ENCODE measurements at regions not wholly inside any gene's neighbourhood (a gene's known extent, or its start where the extent isn't known, plus 50 kb on each side); places are given as distances from the start of the nearest gene placed in this dataset.

DNA sequence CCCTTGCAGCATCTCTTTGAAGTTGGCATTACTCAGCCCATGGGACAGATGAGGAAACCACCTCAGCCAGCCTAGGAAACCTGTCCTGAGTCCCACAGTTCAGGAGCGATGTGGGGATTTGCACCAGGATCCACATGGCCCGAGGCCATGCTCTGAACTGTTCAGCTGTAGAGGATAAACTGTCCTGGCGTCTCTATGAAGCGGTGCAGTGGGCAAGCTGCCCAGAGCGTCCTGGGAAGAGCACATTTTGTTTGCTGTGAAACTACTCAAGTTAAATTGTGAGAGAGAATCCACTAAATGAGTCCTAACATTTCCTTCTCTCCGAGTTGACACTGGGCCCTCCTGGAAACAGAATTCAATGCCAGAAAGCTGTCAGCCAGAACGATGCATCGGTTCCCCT, 276.6 kb upstream of the TNRC6C start:
- TF ChIP-seq EZH2 (conservative IDR thresholded peaks at IDR 0.05; ENCODE audit: low read depth, low read length) (no peak), RNF2 (conservative IDR thresholded peaks at IDR 0.05; ENCODE audit: low read depth) (no peak), MAZ (IDR thresholded peaks at IDR 0.05; ENCODE audit: borderline replicate concordance, low read depth, low read length) (no peak), MAZ (CRISPR knock-in tag; IDR thresholded peaks at IDR 0.05; ENCODE audit: low read depth) (no peak), AGO1 (IDR thresholded peaks at IDR 0.05; ENCODE audit: low read depth, low read length, poor library complexity, severe bottlenecking) (no peak), ZNF567 (CRISPR knock-in tag; IDR thresholded peaks at IDR 0.05; ENCODE audit: borderline replicate concordance) (no peak), BCL3 (CRISPR knock-in tag; IDR thresholded peaks at IDR 0.05) (no peak), ZNF282 (IDR thresholded peaks at IDR 0.05; ENCODE audit: partially characterized antibody) (no peak)
- TF ChIP-seq, protein P1, sequence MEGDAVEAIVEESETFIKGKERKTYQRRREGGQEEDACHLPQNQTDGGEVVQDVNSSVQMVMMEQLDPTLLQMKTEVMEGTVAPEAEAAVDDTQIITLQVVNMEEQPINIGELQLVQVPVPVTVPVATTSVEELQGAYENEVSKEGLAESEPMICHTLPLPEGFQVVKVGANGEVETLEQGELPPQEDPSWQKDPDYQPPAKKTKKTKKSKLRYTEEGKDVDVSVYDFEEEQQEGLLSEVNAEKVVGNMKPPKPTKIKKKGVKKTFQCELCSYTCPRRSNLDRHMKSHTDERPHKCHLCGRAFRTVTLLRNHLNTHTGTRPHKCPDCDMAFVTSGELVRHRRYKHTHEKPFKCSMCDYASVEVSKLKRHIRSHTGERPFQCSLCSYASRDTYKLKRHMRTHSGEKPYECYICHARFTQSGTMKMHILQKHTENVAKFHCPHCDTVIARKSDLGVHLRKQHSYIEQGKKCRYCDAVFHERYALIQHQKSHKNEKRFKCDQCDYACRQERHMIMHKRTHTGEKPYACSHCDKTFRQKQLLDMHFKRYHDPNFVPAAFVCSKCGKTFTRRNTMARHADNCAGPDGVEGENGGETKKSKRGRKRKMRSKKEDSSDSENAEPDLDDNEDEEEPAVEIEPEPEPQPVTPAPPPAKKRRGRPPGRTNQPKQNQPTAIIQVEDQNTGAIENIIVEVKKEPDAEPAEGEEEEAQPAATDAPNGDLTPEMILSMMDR (CRISPR knock-in tag; IDR thresholded peaks at IDR 0.05): no peak
- TF ChIP-seq, protein P2, sequence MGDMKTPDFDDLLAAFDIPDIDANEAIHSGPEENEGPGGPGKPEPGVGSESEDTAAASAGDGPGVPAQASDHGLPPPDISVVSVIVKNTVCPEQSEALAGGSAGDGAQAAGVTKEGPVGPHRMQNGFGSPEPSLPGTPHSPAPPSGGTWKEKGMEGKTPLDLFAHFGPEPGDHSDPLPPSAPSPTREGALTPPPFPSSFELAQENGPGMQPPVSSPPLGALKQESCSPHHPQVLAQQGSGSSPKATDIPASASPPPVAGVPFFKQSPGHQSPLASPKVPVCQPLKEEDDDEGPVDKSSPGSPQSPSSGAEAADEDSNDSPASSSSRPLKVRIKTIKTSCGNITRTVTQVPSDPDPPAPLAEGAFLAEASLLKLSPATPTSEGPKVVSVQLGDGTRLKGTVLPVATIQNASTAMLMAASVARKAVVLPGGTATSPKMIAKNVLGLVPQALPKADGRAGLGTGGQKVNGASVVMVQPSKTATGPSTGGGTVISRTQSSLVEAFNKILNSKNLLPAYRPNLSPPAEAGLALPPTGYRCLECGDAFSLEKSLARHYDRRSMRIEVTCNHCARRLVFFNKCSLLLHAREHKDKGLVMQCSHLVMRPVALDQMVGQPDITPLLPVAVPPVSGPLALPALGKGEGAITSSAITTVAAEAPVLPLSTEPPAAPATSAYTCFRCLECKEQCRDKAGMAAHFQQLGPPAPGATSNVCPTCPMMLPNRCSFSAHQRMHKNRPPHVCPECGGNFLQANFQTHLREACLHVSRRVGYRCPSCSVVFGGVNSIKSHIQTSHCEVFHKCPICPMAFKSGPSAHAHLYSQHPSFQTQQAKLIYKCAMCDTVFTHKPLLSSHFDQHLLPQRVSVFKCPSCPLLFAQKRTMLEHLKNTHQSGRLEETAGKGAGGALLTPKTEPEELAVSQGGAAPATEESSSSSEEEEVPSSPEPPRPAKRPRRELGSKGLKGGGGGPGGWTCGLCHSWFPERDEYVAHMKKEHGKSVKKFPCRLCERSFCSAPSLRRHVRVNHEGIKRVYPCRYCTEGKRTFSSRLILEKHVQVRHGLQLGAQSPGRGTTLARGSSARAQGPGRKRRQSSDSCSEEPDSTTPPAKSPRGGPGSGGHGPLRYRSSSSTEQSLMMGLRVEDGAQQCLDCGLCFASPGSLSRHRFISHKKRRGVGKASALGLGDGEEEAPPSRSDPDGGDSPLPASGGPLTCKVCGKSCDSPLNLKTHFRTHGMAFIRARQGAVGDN (CRISPR knock-in tag; IDR thresholded peaks at IDR 0.05): no peak

All from HepG2 (cell line).